ENCODE measurements at regions not wholly inside any gene's neighbourhood (a gene's known extent, or its start where the extent isn't known, plus 50 kb on each side); places are given as distances from the start of the nearest gene placed in this dataset.

GRCh38 chr5:105032917-105033316 is 1470.3 kb upstream of the NUDT12 start:
- Histone ChIP-seq H3K27ac (replicated peaks) (no peak overlapping the region), H3K27me3 (ENCODE audit: low read depth) (no peaks in the 10 kb centered on the region), H3K9me3 (replicated peaks) (peaks cover 13% of the 10 kb centered on the region), H3K4me3 (no peak overlapping the region), H3K4me1 (no peaks in the 10 kb centered on the region), H3K36me3 (no peaks in the 10 kb centered on the region)
- no peak for TF ChIP-seq CTCF (IDR thresholded peaks at IDR 0.05; ENCODE audit: borderline replicate concordance)
- intact Hi-C loops (cut with micrococcal nuclease): no loop called here
- no peak for DNase-seq

- Histone ChIP-seq H3K9me3 (replicated peaks) (no peaks in the 10 kb centered on the region), H3K27me3 (ENCODE audit: low read depth) (no peaks in the 10 kb centered on the region), H3K4me3 (no peak overlapping the region), H3K27ac (replicated peaks) (no peak overlapping the region), H3K4me1 (no peaks in the 10 kb centered on the region), H3K36me3 (no peaks in the 10 kb centered on the region)
- no peak for DNase-seq
- TF ChIP-seq CTCF (IDR thresholded peaks at IDR 0.05; ENCODE audit: borderline replicate concordance): no peak
- intact Hi-C loops (cut with micrococcal nuclease): no loop called here
Measured at GRCh38 chr5:105030153-105030552, 1467.6 kb upstream of the NUDT12 start.

DNA sequence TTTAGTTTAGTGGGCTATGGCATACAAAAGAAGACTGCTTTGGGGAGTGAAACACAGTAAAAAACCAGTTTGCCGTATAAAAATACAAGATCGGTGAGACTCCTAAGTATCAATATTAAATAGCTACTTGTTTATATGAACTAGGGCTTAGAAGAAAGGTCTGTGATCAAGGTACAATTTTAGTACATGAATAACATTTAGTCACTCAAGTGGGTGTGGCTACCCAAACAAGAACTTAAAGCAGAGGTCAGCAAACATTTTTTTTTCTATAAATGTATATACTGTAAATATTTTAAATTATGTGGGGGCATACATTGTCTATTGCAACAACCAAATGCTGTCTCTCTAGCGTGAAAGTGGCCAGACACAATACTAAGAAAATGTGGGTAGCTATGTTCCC is 1452.5 kb upstream of the NUDT12 start:
- no peak for TF ChIP-seq CTCF (IDR thresholded peaks at IDR 0.05; ENCODE audit: borderline replicate concordance)
- Histone ChIP-seq H3K4me1 (no peaks in the 10 kb centered on the region), H3K27ac (replicated peaks) (no peak overlapping the region), H3K9me3 (replicated peaks) (no peaks in the 10 kb centered on the region), H3K36me3 (no peaks in the 10 kb centered on the region), H3K27me3 (ENCODE audit: low read depth) (no peaks in the 10 kb centered on the region), H3K4me3 (no peak overlapping the region)
- no peak for DNase-seq
- intact Hi-C loops (cut with micrococcal nuclease): no loop called here

- H3K36me3 ChIP-seq: no peaks in the 10 kb centered on the region
- no peaks in the 10 kb centered on the region for H3K4me1 ChIP-seq
- peaks cover 17% of the 10 kb centered on the region for H3K9me3 ChIP-seq (replicated peaks)
- H3K4me3 ChIP-seq: no peak overlapping the region
- TF ChIP-seq CTCF (IDR thresholded peaks at IDR 0.05; ENCODE audit: borderline replicate concordance): no peak
- no peak for DNase-seq
- intact Hi-C loops (cut with micrococcal nuclease): no loop called here
- no peak overlapping the region for H3K27ac ChIP-seq (replicated peaks)
- no peaks in the 10 kb centered on the region for H3K27me3 ChIP-seq (ENCODE audit: low read depth)
Measured at GRCh38 chr5:104998572-104998971, 1436.0 kb upstream of the NUDT12 start.

DNA sequence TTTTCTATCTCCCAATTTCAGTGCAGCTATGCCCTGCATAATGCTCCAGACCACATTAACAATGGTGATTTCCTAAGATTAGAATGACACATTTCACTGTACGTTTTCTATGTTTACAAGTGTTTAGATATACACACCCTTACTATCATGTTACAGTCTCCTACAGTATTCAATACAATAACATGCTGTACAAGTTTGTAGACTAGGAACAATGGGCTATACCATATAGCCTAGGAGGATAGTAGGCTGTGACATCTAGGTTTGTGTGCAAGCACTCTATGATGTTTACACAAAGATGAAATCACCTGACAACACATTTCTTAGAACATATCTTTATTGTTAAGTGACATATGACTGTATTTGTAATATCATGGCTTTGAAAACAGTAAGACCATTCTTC is 1435.6 kb upstream of the NUDT12 start:
- Histone ChIP-seq H3K4me3 (no peak overlapping the region), H3K9me3 (replicated peaks) (peaks cover 17% of the 10 kb centered on the region), H3K36me3 (no peaks in the 10 kb centered on the region), H3K27me3 (ENCODE audit: low read depth) (no peaks in the 10 kb centered on the region), H3K27ac (replicated peaks) (no peak overlapping the region), H3K4me1 (no peaks in the 10 kb centered on the region)
- no peak for DNase-seq
- intact Hi-C loops (cut with micrococcal nuclease): no loop called here
- no peak for TF ChIP-seq CTCF (IDR thresholded peaks at IDR 0.05; ENCODE audit: borderline replicate concordance)

DNA sequence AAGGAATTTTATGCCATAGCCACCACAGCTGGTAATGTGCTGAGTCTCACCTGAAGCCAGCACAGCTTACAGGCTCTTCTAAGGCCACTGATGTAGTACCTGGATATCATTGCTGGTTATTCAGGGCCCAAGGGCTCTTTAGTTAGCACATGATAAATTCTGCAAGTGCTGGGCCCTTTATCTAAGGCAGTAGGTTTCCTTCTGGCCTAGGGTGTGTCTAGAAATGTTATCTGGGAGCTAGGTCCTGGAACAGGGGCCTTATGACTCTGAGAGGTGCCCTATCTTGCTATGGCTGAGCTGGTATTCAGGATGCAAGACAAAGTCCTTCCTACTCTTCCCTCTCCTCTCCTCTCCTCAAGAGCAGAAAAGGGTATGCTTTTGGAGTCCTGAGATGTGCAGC is 1424.5 kb upstream of the NUDT12 start:
- no peak for TF ChIP-seq CTCF (IDR thresholded peaks at IDR 0.05; ENCODE audit: borderline replicate concordance)
- Histone ChIP-seq H3K27me3 (ENCODE audit: low read depth) (no peaks in the 10 kb centered on the region), H3K27ac (replicated peaks) (no peak overlapping the region), H3K36me3 (no peaks in the 10 kb centered on the region), H3K4me3 (no peak overlapping the region), H3K9me3 (replicated peaks) (peaks cover 30% of the 10 kb centered on the region), H3K4me1 (no peaks in the 10 kb centered on the region)
- intact Hi-C loops (cut with micrococcal nuclease): no loop called here
- no peak for DNase-seq

Data from left ventricle myocardium inferior (tissue), 1 donor.